Stimulated activated memory B cell treated with anti-CD40 and anti-IgM and Interleukin-4, amounts not matched to agents 10 μg/mL and 1 μg/mL and 100 μg/mL, for 72 hours (primary cell): ENCODE measurements at regions not wholly inside any gene's neighbourhood (a gene's known extent, or its start where the extent isn't known, plus 50 kb on each side); places are given as distances from the start of the nearest gene placed in this dataset.

Experiments
- ATAC-seq: fragments of 150-1000 bp; cut with Tn5 transposase; 2 replicates; pipeline ENCODE4 v1.10.0; 2021
- H3K27ac Mint-ChIP-seq: one replicate; pipeline ENCODE4 v1.8.0; 2022; ENCODE audit warnings: mild to moderate bottlenecking, mixed read lengths
- H3K27me3 Mint-ChIP-seq: one replicate; pipeline ENCODE4 v1.8.0; 2022; ENCODE audit warnings: mixed read lengths
- H3K36me3 Mint-ChIP-seq: one replicate; pipeline ENCODE4 v1.8.0; 2022; ENCODE audit warnings: mixed read lengths
- H3K4me1 Mint-ChIP-seq: one replicate; pipeline ENCODE4 v1.8.0; 2022; ENCODE audit warnings: mixed read lengths
- H3K4me3 Mint-ChIP-seq: one replicate; pipeline ENCODE4 v1.8.0; 2022; ENCODE audit warnings: mild to moderate bottlenecking, moderate library complexity, mixed read lengths
- H3K9me3 Mint-ChIP-seq: one replicate; pipeline ENCODE4 v1.8.0; 2022; ENCODE audit warnings: mixed read lengths

GRCh38 chr9:127553793-127554192, 58.3 kb upstream of the STXBP1 start:
- no peaks in the 10 kb centered on the region for H3K9me3 Mint-ChIP-seq
- no peaks in the 10 kb centered on the region for H3K36me3 Mint-ChIP-seq
- no peak overlapping the region for H3K4me3 Mint-ChIP-seq
- no peaks in the 10 kb centered on the region for H3K27me3 Mint-ChIP-seq
- ATAC-seq, result no peak
- H3K4me1 Mint-ChIP-seq, result peaks cover 12% of the 10 kb centered on the region
- H3K27ac Mint-ChIP-seq, result no peak overlapping the region

- Mint-ChIP-seq H3K4me1 (peaks cover 12% of the 10 kb centered on the region), H3K9me3 (no peaks in the 10 kb centered on the region), H3K4me3 (no peak overlapping the region), H3K27ac (peak overlapping the region; percentile 53), H3K27me3 (no peaks in the 10 kb centered on the region), H3K36me3 (no peaks in the 10 kb centered on the region)
- no peak for ATAC-seq
Measured at GRCh38 chr9:127554966-127555839, 56.9 kb upstream of the STXBP1 start.

GRCh38 chr9:127555840-127556820, 55.9 kb upstream of the STXBP1 start:
- peaks cover 12% of the 10 kb centered on the region for H3K4me1 Mint-ChIP-seq
- peak overlapping the region; percentile 53 for H3K27ac Mint-ChIP-seq
- H3K27me3 Mint-ChIP-seq, result no peaks in the 10 kb centered on the region
- H3K9me3 Mint-ChIP-seq, result no peaks in the 10 kb centered on the region
- no peak overlapping the region for H3K4me3 Mint-ChIP-seq
- no peaks in the 10 kb centered on the region for H3K36me3 Mint-ChIP-seq
- ATAC-seq, result peak; percentile 60

GRCh38 chr9:127556871-127557270, 55.2 kb upstream of the STXBP1 start:
- no peak for ATAC-seq
- H3K36me3 Mint-ChIP-seq, result no peaks in the 10 kb centered on the region
- no peaks in the 10 kb centered on the region for H3K9me3 Mint-ChIP-seq
- no peak overlapping the region for H3K27ac Mint-ChIP-seq
- H3K4me3 Mint-ChIP-seq, result no peak overlapping the region
- H3K27me3 Mint-ChIP-seq, result no peaks in the 10 kb centered on the region
- H3K4me1 Mint-ChIP-seq, result peaks cover 12% of the 10 kb centered on the region

GRCh38 chr9:127557466-127557869, 54.6 kb upstream of the STXBP1 start:
- no peak overlapping the region for H3K27ac Mint-ChIP-seq
- H3K27me3 Mint-ChIP-seq, result peaks cover under 1% of the 10 kb centered on the region
- H3K4me3 Mint-ChIP-seq, result no peak overlapping the region
- H3K36me3 Mint-ChIP-seq, result no peaks in the 10 kb centered on the region
- H3K4me1 Mint-ChIP-seq, result peaks cover 12% of the 10 kb centered on the region
- no peaks in the 10 kb centered on the region for H3K9me3 Mint-ChIP-seq
- no peak for ATAC-seq

GRCh38 chr9:127557998-127558546, 54.0 kb upstream of the STXBP1 start:
- Mint-ChIP-seq H3K27ac (no peak overlapping the region), H3K9me3 (no peaks in the 10 kb centered on the region), H3K36me3 (no peaks in the 10 kb centered on the region), H3K4me1 (peaks cover 12% of the 10 kb centered on the region), H3K4me3 (no peak overlapping the region), H3K27me3 (peaks cover 6% of the 10 kb centered on the region)
- no peak for ATAC-seq

- Mint-ChIP-seq H3K36me3 (no peaks in the 10 kb centered on the region), H3K4me1 (peaks cover 12% of the 10 kb centered on the region), H3K9me3 (no peaks in the 10 kb centered on the region), H3K27me3 (peaks cover 9% of the 10 kb centered on the region), H3K4me3 (no peak overlapping the region), H3K27ac (no peak overlapping the region)
- no peak for ATAC-seq
Measured at GRCh38 chr9:127558581-127559246, 53.4 kb upstream of the STXBP1 start.

- H3K27ac Mint-ChIP-seq, result no peak overlapping the region
- H3K4me1 Mint-ChIP-seq, result peaks cover 12% of the 10 kb centered on the region
- H3K36me3 Mint-ChIP-seq, result no peaks in the 10 kb centered on the region
- no peak overlapping the region for H3K4me3 Mint-ChIP-seq
- H3K9me3 Mint-ChIP-seq, result no peaks in the 10 kb centered on the region
- no peak for ATAC-seq
- H3K27me3 Mint-ChIP-seq, result peaks cover 9% of the 10 kb centered on the region
Measured at GRCh38 chr9:127559247-127559680, 52.8 kb upstream of the STXBP1 start.

GRCh38 chr9:127561491-127562278, 50.4 kb upstream of the STXBP1 start:
- peaks cover under 1% of the 10 kb centered on the region for H3K4me1 Mint-ChIP-seq
- H3K27me3 Mint-ChIP-seq, result peaks cover 9% of the 10 kb centered on the region
- no peak overlapping the region for H3K27ac Mint-ChIP-seq
- H3K9me3 Mint-ChIP-seq, result no peaks in the 10 kb centered on the region
- ATAC-seq, result no peak
- H3K4me3 Mint-ChIP-seq, result no peak overlapping the region
- no peaks in the 10 kb centered on the region for H3K36me3 Mint-ChIP-seq
